ENCODE measurements at regions not wholly inside any gene's neighbourhood (a gene's known extent, or its start where the extent isn't known, plus 50 kb on each side); places are given as distances from the start of the nearest gene placed in this dataset.
A peak's percentile ranks its signal among the peaks of the same experiment; 100 is the strongest.

GRCh38 chr19:5392486-5392885 is 51.9 kb upstream of the PTPRS start:
- DNase-seq: no peak

- DNase-seq: no peak
Measured at GRCh38 chr19:5393088-5393487, 52.5 kb upstream of the PTPRS start.

GRCh38 chr19:5394551-5395505 is 54.2 kb upstream of the PTPRS start:
- DNase-seq: no peak

DNA sequence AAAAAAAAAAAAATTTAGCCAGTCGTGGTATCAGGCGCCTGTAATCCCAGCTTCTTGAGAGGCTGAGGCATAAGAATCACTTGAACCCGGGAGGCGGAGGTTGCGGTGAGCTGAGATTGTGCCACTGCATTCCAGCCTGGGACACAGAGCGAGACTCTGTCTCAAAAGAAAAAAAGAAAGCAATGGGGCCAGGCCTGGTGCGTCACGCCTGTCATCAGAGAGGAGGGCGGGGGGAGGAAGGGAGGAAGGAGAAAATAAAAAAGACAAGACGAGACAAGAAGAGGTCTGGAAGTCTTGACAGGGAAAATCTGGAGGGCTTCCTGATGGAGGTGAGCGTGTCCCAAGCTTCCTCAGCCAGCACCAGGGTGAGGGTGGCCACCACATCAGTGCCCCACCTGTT is 54.9 kb upstream of the PTPRS start:
- no peak for DNase-seq

- DNase-seq: no peak
Measured at GRCh38 chr19:5396096-5396939, 55.7 kb upstream of the PTPRS start.

DNA sequence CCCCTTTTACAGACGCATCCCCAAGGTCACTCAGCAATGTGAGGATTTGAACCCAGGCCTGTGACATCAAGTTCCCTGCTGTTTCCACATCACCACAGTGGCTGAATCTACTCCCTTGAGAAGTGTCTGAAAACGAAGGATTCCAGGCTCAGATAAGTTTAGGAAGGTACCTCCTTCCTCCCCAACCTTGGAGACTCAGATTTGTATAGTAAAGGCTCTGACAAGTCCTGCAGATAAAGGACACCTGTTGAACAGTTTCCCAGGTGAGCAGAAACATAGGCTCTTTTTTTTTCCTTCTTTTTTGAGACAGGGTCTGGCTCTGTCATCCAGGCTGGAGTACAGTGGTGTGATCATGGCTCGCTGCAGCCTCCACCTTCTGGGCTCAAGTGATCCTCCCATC is 56.4 kb upstream of the PTPRS start:
- DNase-seq: no peak

GRCh38 chr19:5397804-5398692 is 57.2 kb upstream of the ZNRF4 start:
- DNase-seq: peak; percentile 21 to 39

- DNase-seq: no peak
Measured at GRCh38 chr19:5398693-5399057, 56.5 kb upstream of the ZNRF4 start.

GRCh38 chr19:5403968-5404640 is 51.1 kb upstream of the ZNRF4 start:
- DNase-seq: peak; percentile 43 to 48
